KOPT-K1 (cell line): ENCODE measurements at regions not wholly inside any gene's neighbourhood (a gene's known extent, or its start where the extent isn't known, plus 50 kb on each side); places are given as distances from the start of the nearest gene placed in this dataset.

ENCODE experiments used
- H3K27ac ChIP-seq: fragments of 200-600 bp; sonication (generic); 2 replicates; pipeline ENCODE4 v1.5.1; 2016; ENCODE audit warnings: antibody characterized with exemption, mild to moderate bottlenecking, low read depth, low read length; ENCODE audit not compliant: poor library complexity, severe bottlenecking
- H3K36me3 ChIP-seq: fragments of 200-600 bp; sonication (generic); 2 replicates; pipeline ENCODE4 v1.5.1; 2017; ENCODE audit warnings: antibody characterized with exemption, mild to moderate bottlenecking, low read length, moderate library complexity; ENCODE audit not compliant: insufficient read depth
- H3K9me3 ChIP-seq: fragments of 200-600 bp; sonication (generic); 2 replicates; pipeline ENCODE4 v1.5.1; 2017; ENCODE audit warnings: antibody characterized with exemption, low read length, mild to moderate bottlenecking; ENCODE audit not compliant: insufficient read depth, poor library complexity, severe bottlenecking

DNA sequence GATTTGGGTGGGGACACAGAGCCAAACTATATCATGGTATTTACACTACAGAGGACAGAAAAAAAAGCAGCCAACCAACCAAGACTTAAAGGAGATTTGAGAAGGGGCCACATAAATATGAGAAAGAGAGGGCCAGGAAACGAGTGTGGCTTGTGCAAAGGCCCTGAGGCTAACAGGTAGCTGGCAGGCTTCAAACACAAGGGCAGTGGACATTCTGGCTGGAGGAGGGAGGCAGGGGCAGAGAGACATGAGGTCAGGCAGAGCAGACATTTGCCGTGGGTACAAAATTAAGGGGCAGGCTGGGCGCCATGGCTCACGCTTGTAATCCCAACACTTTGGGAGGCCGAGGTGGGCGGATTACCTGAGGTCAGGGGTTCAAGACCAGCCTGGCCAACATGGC, 278.7 kb downstream of the FOXO1 start:
- Histone ChIP-seq H3K9me3 (no peaks in the 10 kb centered on the region), H3K27ac (peak overlapping the region; percentile 14), H3K36me3 (no peaks in the 10 kb centered on the region)

DNA sequence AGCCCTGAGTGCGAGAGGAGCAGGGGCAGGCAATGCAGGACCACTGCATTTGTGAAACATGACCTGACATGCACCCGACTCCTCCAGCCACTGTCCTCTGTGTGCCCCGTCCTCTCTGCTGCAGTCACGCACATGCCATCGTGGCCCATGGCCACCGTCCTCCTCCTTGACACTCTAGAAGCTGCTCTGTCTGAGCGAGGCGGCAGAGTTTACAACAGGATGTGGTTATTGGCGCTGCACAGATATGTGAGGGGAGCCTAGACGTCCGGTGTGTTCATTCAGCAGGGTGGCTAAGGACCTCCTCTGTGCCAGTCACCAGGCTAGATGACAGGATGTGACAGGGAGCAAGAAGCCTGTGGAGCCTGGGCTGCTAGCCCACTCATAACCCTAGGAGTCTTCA, 277.8 kb downstream of the FOXO1 start:
- Histone ChIP-seq H3K9me3 (no peaks in the 10 kb centered on the region), H3K27ac (peak overlapping the region; percentile 87), H3K36me3 (no peaks in the 10 kb centered on the region)

DNA sequence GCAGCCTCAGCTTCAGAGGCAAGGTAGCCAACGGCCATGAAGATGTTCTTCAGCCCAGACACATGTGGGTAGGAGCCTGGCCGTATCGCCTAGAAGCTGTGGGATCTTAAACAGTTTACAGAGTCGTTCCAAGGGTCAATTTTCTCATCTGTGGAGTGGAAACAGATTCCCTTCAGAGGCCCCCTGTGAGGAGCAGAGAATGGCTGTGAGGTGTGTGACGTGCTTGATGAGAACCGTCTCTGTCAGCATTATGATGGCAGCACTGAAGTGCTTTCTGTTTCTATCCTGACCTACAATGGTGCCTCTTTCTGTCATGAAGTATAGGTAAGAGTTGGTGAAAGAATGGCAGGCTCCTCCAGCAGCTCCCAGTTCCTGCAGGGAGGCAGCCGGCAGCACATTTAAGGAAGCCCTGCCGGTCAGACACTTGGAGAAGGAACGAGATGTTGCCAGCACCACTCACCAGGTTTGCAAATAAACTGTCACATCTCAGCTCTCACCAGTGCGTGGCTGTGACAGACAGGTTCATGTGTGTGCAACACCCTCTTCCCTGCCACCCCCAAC, 277.3 kb downstream of the FOXO1 start:
- H3K27ac ChIP-seq: peak overlapping the region; percentile 87
- no peaks in the 10 kb centered on the region for H3K36me3 ChIP-seq
- H3K9me3 ChIP-seq: no peaks in the 10 kb centered on the region

DNA sequence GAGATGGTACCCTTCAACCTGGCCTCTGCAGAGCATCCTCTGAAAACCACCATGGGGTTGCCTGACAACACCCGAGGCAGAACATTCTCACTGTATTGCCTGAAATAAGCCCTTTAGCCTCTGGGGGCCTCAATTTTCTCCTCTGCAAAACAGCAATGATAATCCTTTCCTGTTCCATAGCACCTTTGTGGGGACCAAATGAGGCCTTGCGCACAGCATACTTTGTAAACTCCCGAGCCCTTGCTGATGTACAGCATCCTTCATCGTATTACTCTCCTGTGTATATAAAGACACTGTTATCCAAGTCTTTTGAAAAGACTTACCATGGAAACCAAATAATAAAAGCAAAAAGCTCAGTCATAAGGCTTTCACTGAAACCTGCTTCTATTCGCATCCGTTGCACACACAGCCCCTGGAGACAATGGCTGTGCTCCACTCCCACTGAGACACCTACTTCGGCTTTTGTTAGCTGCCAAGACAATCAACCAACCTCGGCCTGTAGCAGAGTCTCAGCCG, 276.0 kb downstream of the FOXO1 start:
- H3K36me3 ChIP-seq: no peaks in the 10 kb centered on the region
- no peaks in the 10 kb centered on the region for H3K9me3 ChIP-seq
- no peak overlapping the region for H3K27ac ChIP-seq

DNA sequence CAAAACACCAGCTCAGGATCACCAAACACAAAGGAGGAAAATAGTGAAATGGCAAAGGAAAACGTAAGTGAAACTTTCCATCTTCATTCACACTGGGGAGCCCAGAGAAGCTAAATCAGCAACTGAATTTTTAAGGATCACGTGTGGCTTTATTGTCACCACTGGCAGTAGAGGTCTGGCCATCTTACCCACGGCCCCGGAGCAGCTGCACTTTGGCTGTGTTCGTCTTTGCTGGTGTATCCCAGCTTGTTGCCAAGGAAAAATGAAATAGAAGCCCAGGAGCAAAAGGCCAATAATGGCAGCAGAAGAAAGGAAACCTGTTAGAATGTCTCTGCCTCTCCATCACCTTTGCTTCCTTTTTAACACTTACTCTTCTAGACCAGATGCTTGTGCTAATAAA, 274.7 kb downstream of the FOXO1 start:
- Histone ChIP-seq H3K36me3 (no peaks in the 10 kb centered on the region), H3K9me3 (no peaks in the 10 kb centered on the region), H3K27ac (no peak overlapping the region)

- H3K36me3 ChIP-seq: no peaks in the 10 kb centered on the region
- H3K9me3 ChIP-seq: no peaks in the 10 kb centered on the region
- H3K27ac ChIP-seq: no peak overlapping the region
Measured at GRCh38 chr13:40394304-40394985, 272.0 kb downstream of the FOXO1 start.

DNA sequence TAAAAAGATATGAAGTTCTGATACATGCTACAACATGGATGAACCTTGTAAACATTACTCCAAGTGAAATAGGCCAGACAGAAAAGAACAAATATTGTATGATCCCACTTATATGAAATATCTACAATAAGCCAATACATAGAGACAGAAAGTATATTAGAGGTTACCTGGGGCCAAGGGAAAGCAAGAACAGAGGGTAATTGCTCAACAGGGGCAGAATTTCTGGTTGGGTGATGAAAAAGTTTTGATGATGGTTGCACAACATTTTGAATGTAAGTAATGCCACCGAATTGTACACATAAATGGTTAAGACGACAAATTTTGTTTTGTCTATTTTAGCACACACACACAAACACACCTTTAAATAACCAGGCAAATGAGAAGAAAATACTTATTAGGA, 268.4 kb downstream of the FOXO1 start:
- no peak overlapping the region for H3K27ac ChIP-seq
- H3K36me3 ChIP-seq: no peaks in the 10 kb centered on the region
- no peaks in the 10 kb centered on the region for H3K9me3 ChIP-seq

- no peak overlapping the region for H3K27ac ChIP-seq
- H3K9me3 ChIP-seq: no peaks in the 10 kb centered on the region
Measured at GRCh38 chr13:40399756-40400155, 266.7 kb downstream of the FOXO1 start.

DNA sequence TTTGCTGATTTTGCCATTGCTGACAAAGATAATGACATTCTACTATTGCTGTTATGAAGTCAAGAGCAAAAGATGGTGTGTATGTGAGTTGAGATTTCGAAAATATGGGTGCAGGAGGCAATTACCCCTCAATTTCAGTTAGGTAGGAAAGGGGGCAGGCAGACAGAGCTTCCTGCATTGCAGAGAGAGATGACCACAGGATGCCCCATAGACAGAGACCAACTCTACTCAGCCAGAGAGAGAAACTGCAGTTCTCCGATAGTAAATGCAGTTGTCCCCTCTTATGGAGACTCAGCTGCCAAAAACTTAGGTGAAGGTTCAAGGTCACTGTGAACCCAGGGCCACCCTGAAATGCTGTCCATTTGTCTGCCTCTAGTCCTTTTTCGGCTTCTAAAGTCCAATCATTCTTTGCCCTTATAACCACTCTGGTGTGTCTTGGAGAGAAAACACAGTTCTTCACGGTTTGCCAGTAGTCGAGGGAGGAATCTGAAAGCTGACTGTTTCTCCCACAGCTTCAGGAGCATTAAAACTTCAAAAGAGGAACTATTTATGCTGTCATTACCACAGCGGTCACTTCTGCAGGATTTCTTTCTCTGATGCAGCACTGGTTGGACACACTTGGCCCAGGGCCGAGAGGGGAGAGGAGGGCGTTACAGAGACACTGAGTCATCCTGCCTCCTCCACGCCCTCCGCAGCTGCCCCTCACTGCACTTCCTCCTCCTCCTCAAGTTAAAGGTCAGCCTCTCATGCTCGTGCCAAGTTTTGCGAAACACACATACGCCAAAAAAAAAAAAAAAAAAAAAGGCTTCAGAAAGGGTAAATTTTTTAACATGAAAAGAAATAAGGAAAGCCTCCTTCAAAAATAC, 264.3 kb downstream of the FOXO1 start:
- Histone ChIP-seq H3K36me3 (no peaks in the 10 kb centered on the region), H3K27ac (no peak overlapping the region), H3K9me3 (no peaks in the 10 kb centered on the region)

More at GRCh38 chr13:40399756-40400155, 266.7 kb downstream of the FOXO1 start:
- no peaks in the 10 kb centered on the region for H3K36me3 ChIP-seq

- Histone ChIP-seq H3K36me3 (no peaks in the 10 kb centered on the region), H3K9me3 (no peaks in the 10 kb centered on the region), H3K27ac (no peak overlapping the region)
Measured at GRCh38 chr13:40402931-40403431, 263.5 kb downstream of the FOXO1 start.

- Histone ChIP-seq H3K27ac (no peak overlapping the region), H3K36me3 (no peaks in the 10 kb centered on the region), H3K9me3 (no peaks in the 10 kb centered on the region)
Measured at GRCh38 chr13:40403509-40404241, 262.8 kb downstream of the FOXO1 start.

- H3K36me3 ChIP-seq: no peaks in the 10 kb centered on the region
- H3K9me3 ChIP-seq: no peaks in the 10 kb centered on the region
- H3K27ac ChIP-seq: no peak overlapping the region
Measured at GRCh38 chr13:40404407-40404806, 262.0 kb downstream of the FOXO1 start.

DNA sequence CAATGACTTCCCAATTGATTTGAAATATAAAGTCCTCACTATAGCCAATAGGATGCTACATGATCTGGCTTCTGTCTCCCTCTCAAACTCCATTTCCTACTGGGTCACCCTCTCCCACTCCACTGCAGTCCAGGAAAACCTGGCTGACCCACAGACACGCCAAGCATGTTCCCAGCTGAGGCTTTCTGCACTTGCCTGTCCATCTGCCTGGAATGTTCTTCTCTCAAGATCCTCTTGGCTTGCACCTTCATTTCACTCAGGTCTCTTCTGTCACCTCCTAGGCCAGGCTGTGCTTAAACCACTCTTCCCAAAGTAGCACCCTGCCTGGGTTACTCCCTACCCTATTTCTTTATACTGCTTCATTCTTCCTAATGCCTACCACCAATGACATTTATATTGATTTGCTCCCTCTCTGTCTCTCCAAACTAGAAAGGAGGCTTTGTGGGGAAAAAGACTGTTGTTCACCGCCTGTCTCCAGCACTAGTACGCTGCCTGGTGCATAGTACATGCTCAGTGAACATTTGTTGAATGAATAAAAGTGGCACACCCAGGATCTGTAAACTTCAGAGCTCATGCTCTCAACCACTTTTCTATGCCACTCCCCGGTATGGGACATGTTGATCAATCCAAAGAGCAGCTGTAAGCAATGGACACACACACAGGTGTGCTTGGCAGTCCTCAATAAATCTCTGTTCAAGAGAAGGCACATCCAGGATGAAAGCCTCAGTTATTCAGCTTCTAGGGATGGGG, 261.3 kb downstream of the FOXO1 start:
- Histone ChIP-seq H3K9me3 (peaks cover 2% of the 10 kb centered on the region), H3K27ac (no peak overlapping the region), H3K36me3 (no peaks in the 10 kb centered on the region)

DNA sequence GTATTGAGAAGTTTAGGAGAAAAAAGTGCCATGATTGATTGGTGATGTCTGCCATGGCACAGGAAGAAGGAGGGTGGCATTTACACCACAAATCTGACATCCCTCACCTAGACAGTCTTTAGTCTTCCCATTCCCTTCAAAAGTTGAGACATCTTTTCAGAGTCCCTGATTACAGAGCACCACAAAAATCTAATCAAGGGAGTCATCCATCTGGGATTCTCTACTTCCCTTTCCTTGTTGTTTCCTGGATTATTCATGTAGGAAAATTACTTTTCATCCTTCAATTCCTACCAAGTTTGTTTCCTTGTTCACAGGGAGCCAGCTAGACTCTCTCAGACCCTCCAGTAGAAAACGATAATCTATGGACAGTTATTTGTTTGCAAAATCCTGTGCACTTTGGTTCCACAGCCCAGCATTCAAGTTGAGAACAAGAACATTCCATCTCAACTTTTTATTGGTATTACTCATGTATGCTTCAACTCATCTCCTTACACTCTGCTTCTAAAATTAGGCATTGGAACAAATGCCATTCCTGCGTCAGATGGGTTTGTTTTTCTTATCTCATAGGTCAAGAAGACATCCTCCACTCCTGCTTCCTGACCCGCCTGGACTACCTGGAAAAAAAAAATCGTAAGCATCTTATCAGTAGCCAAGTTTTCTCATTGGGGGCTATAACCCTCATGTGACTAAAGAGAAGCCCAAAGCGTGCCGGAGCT, 259.9 kb downstream of the FOXO1 start:
- no peaks in the 10 kb centered on the region for H3K36me3 ChIP-seq
- H3K9me3 ChIP-seq: peaks cover 7% of the 10 kb centered on the region
- H3K27ac ChIP-seq: no peak overlapping the region
